GM12874 (cell line): ENCODE measurements at regions not wholly inside any gene's neighbourhood (a gene's known extent, or its start where the extent isn't known, plus 50 kb on each side); places are given as distances from the start of the nearest gene placed in this dataset.

Source experiments
- CTCF ChIP-seq: IDR thresholded peaks from 2 replicates; pipeline ENCODE4 v1.5.1; 2011; ENCODE audit warnings: low read depth, mild to moderate bottlenecking, control low read depth, low read length, moderate library complexity; ENCODE audit not compliant: insufficient read depth

GRCh38 chr13:82961757-82962156, 920.5 kb downstream of the SLITRK1 start:
- no peak for TF ChIP-seq CTCF

GRCh38 chr13:82947683-82948082, 934.6 kb downstream of the SLITRK1 start:
- TF ChIP-seq CTCF: no peak

GRCh38 chr13:82947191-82947621, 935.1 kb downstream of the SLITRK1 start:
- TF ChIP-seq CTCF: no peak

- no peak for TF ChIP-seq CTCF
Observed at GRCh38 chr13:82938644-82939043, 943.6 kb downstream of the SLITRK1 start.

- TF ChIP-seq CTCF: no peak
Observed at GRCh38 chr13:82934000-82934399, 948.3 kb downstream of the SLITRK1 start.

GRCh38 chr13:82925114-82925513, 957.2 kb downstream of the SLITRK1 start:
- no peak for TF ChIP-seq CTCF

- TF ChIP-seq CTCF: no peak
Observed at GRCh38 chr13:82917984-82918383, 964.3 kb downstream of the SLITRK1 start.

GRCh38 chr13:82912564-82912963, 969.7 kb downstream of the SLITRK1 start:
- no peak for TF ChIP-seq CTCF
